ENCODE measurements at regions not wholly inside any gene's neighbourhood (a gene's known extent, or its start where the extent isn't known, plus 50 kb on each side); places are given as distances from the start of the nearest gene placed in this dataset.
A peak's percentile ranks its signal among the peaks of the same experiment; 100 is the strongest.

DNA sequence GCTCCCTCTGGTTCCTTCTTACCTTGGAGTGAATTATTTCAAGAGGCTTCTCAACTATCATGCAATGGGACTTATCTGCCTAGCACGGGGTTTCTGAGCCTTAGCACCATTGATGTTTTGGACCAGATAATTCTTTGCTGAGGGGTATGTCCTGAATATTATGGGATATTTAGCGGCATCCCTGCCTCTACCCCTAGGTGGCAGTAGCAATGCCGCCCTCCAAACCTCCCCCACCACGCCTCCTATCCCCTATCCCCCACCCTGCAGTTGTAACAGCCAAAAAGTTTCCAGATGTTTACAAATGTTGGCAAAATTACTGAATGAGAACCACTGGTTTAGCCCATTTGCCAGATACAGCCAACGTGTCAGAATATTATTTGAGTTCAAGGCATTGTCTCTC is 125.5 kb downstream of the POSTN start:
- peak; percentile 67 for TF ChIP-seq CTCF (IDR thresholded peaks at IDR 0.05)
- TF ChIP-seq ZFX (IDR thresholded peaks at IDR 0.05; ENCODE audit: borderline replicate concordance) = no peak
